Astrocyte of the spinal cord (primary cell): ENCODE measurements at regions not wholly inside any gene's neighbourhood (a gene's known extent, or its start where the extent isn't known, plus 50 kb on each side); places are given as distances from the start of the nearest gene placed in this dataset.

ENCODE experiments used
- DNase-seq: peaks from one replicate; pipeline ENCODE4 v3.0.0; 2011; ENCODE audit warnings: low read depth, low spot score
- H3K4me3 ChIP-seq: 2 replicates; pipeline ENCODE4 v1.5.1; 2011; ENCODE audit warnings: low read depth, mild to moderate bottlenecking, low read length, moderate library complexity
- in situ Hi-C: cut with HindIII; loops from 2 replicates; pipeline ENCODE4 v1.10.0; 2017; ENCODE audit warnings: low sequenced_read_pairs
- TF ChIP-seq, protein P1 (sequence below): IDR thresholded peaks from 2 replicates; pipeline ENCODE4 v1.5.1; 2012; ENCODE audit warnings: low read depth, mild to moderate bottlenecking, low read length, inconsistent platforms

GRCh38 chr15:98525661-98526001 lies 122.7 kb upstream of the IGF1R start:
- in situ Hi-C loops: no loop called here
- DNase-seq: no peak
- no peak overlapping the region for H3K4me3 ChIP-seq
- TF ChIP-seq, protein P1, sequence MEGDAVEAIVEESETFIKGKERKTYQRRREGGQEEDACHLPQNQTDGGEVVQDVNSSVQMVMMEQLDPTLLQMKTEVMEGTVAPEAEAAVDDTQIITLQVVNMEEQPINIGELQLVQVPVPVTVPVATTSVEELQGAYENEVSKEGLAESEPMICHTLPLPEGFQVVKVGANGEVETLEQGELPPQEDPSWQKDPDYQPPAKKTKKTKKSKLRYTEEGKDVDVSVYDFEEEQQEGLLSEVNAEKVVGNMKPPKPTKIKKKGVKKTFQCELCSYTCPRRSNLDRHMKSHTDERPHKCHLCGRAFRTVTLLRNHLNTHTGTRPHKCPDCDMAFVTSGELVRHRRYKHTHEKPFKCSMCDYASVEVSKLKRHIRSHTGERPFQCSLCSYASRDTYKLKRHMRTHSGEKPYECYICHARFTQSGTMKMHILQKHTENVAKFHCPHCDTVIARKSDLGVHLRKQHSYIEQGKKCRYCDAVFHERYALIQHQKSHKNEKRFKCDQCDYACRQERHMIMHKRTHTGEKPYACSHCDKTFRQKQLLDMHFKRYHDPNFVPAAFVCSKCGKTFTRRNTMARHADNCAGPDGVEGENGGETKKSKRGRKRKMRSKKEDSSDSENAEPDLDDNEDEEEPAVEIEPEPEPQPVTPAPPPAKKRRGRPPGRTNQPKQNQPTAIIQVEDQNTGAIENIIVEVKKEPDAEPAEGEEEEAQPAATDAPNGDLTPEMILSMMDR: no peak

DNA sequence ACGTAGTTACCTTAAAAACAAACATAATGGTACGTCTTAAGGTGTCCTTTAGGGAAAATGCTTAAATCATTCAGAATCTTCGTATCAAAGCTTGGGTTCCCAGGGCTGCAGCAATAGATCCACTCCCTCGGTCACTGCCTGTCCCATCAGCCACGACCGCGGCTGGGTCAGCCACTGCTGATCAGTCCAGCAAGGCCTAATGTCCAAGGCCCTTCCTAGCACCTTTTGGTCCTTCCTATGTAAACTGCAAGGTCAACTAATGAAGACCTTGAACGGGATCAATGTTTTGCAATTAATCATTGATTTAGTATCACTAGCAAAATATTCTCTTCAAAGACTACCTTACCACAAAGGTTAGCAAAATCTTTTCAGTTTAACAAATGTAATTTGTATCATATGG lies 122.2 kb upstream of the IGF1R start:
- TF ChIP-seq, protein P1: no peak
- DNase-seq: no peak
- H3K4me3 ChIP-seq: no peak overlapping the region
- in situ Hi-C loops: no loop called here

DNA sequence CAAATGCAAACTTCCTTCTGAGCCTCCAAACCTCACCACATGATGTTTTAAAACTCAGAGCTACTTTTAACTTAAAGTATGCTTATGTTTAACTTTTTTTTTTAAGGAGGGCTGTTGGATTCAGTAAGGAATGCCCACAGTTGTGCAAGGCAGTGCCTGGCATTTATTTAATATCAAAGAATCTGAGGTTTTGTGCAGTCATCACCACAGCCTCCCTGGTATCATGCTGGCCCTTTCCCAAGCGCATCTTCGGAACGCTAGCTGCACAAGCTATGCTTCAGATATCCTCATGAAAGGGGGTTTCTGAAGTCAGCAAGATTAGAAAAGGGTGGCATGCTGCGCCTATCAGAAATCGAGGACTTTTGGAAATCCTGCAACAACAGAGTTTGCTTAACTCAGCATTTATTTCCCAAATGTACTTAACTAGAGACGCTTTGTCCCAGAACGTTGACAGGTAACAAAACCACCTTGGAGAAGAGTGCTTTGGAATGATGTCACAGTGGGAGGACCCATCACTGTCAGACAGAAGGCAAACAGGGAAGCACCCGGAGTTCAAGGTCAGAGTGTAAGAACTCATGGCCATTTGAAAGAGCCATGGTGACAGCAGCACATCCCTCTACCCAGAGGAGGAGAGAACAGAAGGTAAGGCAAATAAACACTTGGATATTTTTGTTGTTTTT lies 120.2 kb upstream of the IGF1R start:
- H3K4me3 ChIP-seq: no peak overlapping the region
- in situ Hi-C loops: no loop called here
- no peak for DNase-seq
- TF ChIP-seq, protein P1: no peak

GRCh38 chr15:98529205-98530145 lies 118.9 kb upstream of the IGF1R start:
- TF ChIP-seq, protein P1: no peak
- DNase-seq: no peak
- in situ Hi-C loops: no loop called here
- no peak overlapping the region for H3K4me3 ChIP-seq

GRCh38 chr15:98530570-98530969 lies 117.8 kb upstream of the IGF1R start:
- no peak for DNase-seq
- H3K4me3 ChIP-seq: no peak overlapping the region
- TF ChIP-seq, protein P1: no peak
- in situ Hi-C loops: no loop called here

DNA sequence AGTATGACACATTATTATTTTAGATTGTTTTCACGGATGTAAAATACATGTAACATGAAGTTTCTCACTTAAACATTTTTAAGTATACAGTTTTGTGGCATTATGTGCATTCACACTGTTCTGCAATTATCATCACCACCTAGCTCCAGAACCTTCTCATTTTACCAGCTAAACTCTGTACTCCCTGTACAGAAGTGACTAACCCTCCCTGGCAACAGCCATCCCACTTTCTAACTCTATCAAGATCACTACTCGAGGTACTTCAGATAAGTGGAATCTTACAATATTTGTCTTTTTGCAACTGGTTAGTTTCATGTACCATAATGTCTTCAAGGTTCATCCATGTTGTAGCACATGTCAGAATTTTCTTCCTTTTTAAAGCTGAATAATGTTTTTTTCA lies 116.3 kb upstream of the IGF1R start:
- no peak for DNase-seq
- H3K4me3 ChIP-seq: no peak overlapping the region
- TF ChIP-seq, protein P1: no peak
- in situ Hi-C loops: no loop called here
